ENCODE measurements at regions not wholly inside any gene's neighbourhood (a gene's known extent, or its start where the extent isn't known, plus 50 kb on each side); places are given as distances from the start of the nearest gene placed in this dataset.

DNA sequence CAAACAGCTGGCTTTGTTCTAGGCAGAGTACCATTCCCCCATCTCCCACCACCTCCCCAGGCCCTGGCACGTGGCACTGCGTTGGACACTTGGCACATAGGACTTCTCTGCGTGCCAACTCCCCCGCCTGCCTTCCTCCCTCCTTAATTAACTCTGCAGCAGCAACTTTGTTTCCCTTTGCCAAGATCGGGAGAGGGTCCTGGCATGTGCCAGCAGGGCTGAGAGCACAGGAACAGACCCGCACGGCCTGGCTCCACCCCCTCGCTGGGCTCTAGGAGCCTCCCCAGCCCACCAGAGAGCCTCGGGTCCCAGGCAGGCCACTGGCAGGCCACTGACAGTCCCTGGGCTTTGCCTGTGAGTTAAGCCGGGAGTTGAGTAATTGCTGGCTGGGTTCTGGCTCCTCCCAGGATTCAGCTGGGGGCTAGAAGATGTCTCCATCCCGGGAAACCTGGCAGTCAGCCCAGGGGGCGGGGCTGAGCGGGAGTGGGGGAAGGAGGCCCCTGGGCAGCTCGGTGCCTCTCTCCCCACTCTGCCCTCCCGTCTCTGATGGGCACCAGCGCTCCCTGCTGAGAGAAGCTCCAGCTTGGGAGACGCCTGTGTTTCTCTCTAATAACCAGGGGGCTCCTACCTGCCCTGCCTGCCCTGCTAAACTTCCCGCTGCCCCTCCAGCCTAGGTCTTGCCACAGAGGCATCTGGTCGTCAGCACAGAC, 224.0 kb upstream of the TNRC6C start:
- intact Hi-C loops (cut with micrococcal nuclease) = no loop called here
- no peak for DNase-seq (ENCODE audit: low spot score)
- Mint-ChIP-seq H3K27ac (no peak overlapping the region), H3K9me3 (peaks cover 22% of the 10 kb centered on the region), H3K4me3 (ENCODE audit: low read depth) (no peak overlapping the region), H3K36me3 (ENCODE audit: low read depth) (no peaks in the 10 kb centered on the region), H3K4me1 (ENCODE audit: low read depth) (no peaks in the 10 kb centered on the region), H3K27me3 (ENCODE audit: low read depth) (peaks cover 36% of the 10 kb centered on the region)

DNA sequence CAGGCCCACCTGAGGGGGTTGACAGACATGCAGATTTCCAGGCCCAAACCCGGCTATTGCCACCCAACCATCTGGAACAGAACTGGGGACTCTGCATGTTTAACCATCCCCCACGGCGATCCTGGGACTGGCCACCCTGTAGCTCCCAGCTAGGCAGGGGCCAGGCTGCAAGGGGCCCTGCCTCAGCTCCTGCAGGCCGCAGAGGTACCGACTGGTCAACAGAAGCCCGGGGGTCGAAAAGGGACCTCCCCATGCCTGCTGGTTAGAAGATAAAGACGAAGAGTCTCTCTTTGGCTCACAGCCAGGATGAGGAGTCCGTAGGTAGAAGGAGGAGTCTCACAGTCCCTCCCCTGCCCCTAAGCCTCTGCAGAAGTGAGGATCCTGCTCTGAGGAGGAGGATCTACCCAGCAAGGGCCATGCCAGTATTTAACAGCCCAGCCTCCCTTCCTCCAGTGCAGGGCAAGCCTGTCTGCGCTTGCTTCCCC, 223.4 kb upstream of the TNRC6C start:
- Mint-ChIP-seq H3K27ac (no peak overlapping the region), H3K9me3 (peaks cover 22% of the 10 kb centered on the region), H3K4me3 (ENCODE audit: low read depth) (no peak overlapping the region), H3K27me3 (ENCODE audit: low read depth) (peaks cover 30% of the 10 kb centered on the region), H3K4me1 (ENCODE audit: low read depth) (no peaks in the 10 kb centered on the region), H3K36me3 (ENCODE audit: low read depth) (no peaks in the 10 kb centered on the region)
- DNase-seq (ENCODE audit: low spot score) = no peak
- intact Hi-C loops (cut with micrococcal nuclease) = no loop called here

DNA sequence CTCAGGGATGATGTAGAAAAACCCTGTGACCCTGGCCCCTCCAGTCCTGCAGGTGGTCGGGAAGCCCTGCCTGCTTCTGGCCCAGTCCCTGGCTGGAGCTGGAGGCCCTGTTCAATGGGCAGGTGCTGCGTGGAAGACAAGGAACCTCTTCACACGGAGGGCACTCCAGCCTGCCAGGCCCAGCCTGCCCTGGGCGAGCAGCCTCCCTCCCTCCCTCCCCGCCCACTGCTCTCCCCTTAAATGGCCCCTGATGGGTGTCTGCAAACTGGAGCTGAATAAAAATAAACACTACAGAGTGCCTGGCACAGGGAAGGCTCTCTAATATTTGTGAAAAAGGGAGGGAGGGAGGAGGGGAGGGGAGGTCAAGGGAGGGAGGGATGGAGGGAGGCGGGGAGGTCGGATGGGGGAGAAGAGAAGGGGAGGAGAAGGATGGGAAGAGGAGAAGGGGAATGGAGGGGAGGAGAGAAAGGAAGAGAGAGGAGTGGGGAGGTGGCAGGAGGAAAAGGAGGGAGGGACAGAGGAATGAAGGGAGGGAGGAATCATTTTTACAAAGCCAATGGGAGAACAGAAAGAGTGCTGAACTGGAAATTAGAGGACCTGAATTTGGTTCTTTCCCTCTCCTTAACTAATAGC, 222.8 kb upstream of the TNRC6C start:
- H3K36me3 Mint-ChIP-seq (ENCODE audit: low read depth) = no peaks in the 10 kb centered on the region
- no peak overlapping the region for H3K4me3 Mint-ChIP-seq (ENCODE audit: low read depth)
- no peaks in the 10 kb centered on the region for H3K4me1 Mint-ChIP-seq (ENCODE audit: low read depth)
- DNase-seq (ENCODE audit: low spot score) = no peak
- intact Hi-C loops (cut with micrococcal nuclease) = no loop called here
- H3K9me3 Mint-ChIP-seq = peaks cover 18% of the 10 kb centered on the region
- no peak overlapping the region for H3K27ac Mint-ChIP-seq
- H3K27me3 Mint-ChIP-seq (ENCODE audit: low read depth) = peaks cover 27% of the 10 kb centered on the region

DNA sequence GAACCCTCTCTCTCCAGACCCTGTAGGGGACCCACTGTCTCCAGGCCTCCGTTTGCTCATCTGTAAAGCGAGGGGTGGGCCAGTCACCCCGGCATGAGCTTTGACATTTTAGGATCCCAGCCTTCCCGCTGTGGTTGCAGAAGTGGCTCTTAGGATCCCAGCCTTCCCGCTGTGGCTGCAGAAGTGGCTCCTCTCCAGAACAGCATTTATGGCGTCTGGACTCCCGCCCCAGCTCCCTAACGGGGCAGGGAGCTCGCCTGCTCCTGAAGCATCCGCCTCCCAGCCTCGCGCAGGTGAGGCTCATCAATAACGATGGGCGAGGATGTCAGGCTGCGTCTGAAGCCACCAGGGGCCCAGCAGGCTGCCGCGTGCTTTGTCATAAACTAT, 222.3 kb upstream of the TNRC6C start:
- Mint-ChIP-seq H3K4me1 (ENCODE audit: low read depth) (no peaks in the 10 kb centered on the region), H3K9me3 (peaks cover 18% of the 10 kb centered on the region), H3K27me3 (ENCODE audit: low read depth) (peaks cover 26% of the 10 kb centered on the region), H3K4me3 (ENCODE audit: low read depth) (no peak overlapping the region), H3K27ac (no peak overlapping the region), H3K36me3 (ENCODE audit: low read depth) (no peaks in the 10 kb centered on the region)
- DNase-seq (ENCODE audit: low spot score) = no peak
- intact Hi-C loops (cut with micrococcal nuclease) = no loop called here

DNA sequence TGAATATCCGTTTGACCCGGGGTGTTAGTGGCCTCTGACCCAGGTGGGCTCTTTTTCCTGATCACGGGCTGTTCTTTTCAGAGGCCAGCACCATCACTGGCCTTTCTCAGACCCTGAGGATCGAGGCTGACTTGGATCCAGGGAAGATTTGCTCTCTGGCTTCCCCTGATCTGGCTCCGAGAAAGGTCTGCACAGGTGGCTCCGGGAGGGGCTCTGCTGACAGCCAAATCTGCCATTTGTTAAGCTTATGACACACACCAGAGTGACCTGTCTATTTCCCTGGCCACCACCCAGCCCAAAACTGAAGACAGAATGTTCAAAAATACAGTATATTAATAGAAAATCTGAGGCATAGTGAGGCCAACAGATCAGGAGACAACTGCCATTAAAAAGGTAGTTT, 221.8 kb upstream of the TNRC6C start:
- intact Hi-C loops (cut with micrococcal nuclease) = no loop called here
- Mint-ChIP-seq H3K4me1 (ENCODE audit: low read depth) (no peaks in the 10 kb centered on the region), H3K27me3 (ENCODE audit: low read depth) (peaks cover 26% of the 10 kb centered on the region), H3K4me3 (ENCODE audit: low read depth) (no peak overlapping the region), H3K9me3 (peaks cover 18% of the 10 kb centered on the region), H3K36me3 (ENCODE audit: low read depth) (no peaks in the 10 kb centered on the region), H3K27ac (no peak overlapping the region)
- no peak for DNase-seq (ENCODE audit: low spot score)

DNA sequence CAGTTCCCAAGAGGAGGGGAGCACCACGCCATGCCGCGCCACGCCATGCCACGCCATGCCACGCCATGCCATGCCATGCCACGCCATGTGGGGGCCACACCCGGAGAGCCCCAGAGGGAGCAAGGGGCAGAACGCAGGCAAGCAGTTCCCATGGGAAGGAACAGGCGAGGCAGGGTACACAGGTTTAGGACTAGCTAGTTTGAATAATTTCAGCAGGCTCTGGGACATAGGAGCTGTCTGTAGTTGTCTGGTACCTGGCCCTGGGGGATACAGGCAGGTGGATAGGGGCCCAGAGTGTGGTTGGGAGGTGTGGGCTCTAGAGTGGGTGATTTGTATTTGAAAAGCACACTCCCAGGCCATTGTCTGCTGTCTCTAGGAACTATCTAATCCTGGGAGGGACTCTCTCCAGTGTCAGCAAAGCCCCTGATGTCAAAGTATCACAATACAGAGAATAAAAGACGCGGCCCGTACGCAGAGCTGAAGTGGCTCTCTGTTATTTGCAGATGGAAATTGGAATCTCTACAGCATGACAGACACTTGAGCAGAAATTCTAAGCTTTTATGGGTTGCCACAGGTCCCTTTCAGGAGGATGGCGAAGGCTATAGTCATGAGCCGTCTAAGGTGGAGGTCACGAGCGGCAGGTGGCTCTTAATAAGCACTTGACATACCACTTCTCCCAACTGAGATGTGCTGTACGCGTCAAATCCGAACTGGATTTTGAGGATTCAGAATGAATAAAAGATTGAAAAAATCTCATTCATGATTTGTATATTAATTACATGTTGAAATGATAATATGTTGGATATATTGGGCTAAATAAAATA, 220.8 kb upstream of the TNRC6C start:
- no peaks in the 10 kb centered on the region for H3K4me1 Mint-ChIP-seq (ENCODE audit: low read depth)
- no peak overlapping the region for H3K4me3 Mint-ChIP-seq (ENCODE audit: low read depth)
- H3K9me3 Mint-ChIP-seq = peaks cover 10% of the 10 kb centered on the region
- intact Hi-C loops (cut with micrococcal nuclease) = no loop called here
- H3K36me3 Mint-ChIP-seq (ENCODE audit: low read depth) = no peaks in the 10 kb centered on the region
- DNase-seq (ENCODE audit: low spot score) = no peak
- H3K27ac Mint-ChIP-seq = no peak overlapping the region
- peaks cover 22% of the 10 kb centered on the region for H3K27me3 Mint-ChIP-seq (ENCODE audit: low read depth)

DNA sequence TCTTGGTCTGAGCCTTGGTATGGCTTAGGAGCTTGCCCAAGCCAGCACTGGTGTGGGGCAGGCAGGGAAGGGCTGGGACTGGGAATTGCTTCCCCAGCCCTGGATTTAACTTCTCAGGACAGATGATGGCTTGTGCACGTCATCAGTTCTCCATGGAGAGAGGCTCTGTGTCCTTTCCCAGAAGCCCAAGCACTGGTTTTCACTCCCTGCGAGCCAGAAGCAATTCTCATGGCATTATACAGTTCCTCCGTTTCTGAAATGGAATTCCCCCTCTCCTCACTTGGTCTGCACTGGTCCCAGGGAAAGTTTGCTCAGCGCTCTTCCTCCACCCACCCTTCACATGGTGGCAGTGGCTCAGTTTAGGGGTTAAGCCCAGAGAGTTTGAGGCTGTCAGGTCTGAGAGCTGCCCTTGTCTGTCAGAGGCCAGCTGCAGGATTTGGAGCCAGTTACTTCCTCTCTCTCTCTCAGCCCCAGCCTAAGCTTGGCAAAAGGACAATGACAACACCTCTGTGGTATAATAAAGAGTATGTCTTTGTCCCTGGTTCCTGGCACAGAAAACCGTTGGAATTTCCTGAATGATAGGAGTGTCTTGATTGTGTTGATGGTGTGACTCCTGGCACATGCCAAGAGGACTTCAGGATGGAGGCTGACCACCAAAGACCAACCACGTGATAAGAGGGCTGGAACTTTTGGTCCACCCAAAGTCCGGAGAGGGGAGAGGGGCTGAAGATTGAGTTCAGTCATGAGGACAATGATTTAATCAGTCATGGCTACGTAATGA, 219.6 kb upstream of the TNRC6C start:
- peaks cover 10% of the 10 kb centered on the region for H3K27me3 Mint-ChIP-seq (ENCODE audit: low read depth)
- H3K9me3 Mint-ChIP-seq = no peaks in the 10 kb centered on the region
- intact Hi-C loops (cut with micrococcal nuclease) = no loop called here
- H3K4me1 Mint-ChIP-seq (ENCODE audit: low read depth) = no peaks in the 10 kb centered on the region
- H3K36me3 Mint-ChIP-seq (ENCODE audit: low read depth) = no peaks in the 10 kb centered on the region
- no peak overlapping the region for H3K27ac Mint-ChIP-seq
- no peak overlapping the region for H3K4me3 Mint-ChIP-seq (ENCODE audit: low read depth)
- no peak for DNase-seq (ENCODE audit: low spot score)

DNA sequence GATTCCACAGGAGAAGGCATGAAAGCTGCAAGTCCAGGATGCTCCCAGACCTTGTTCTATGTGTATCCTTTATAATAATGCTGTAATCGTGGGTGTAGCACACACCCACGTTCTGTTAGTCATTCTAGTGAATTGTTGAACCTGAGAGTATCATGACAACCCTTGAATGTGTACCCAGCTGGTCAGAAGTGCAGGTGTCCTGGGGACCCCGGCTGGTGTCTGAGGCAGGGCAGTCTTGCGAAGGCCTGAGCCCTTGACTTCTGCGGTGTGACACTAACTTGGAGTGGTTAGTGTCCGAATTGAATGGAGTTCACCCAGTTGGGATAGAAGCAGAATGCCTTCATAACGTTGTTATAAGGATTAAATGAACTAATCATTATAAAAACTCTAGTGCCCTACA, 218.0 kb upstream of the TNRC6C start:
- intact Hi-C loops (cut with micrococcal nuclease) = no loop called here
- H3K4me1 Mint-ChIP-seq (ENCODE audit: low read depth) = no peaks in the 10 kb centered on the region

DNA sequence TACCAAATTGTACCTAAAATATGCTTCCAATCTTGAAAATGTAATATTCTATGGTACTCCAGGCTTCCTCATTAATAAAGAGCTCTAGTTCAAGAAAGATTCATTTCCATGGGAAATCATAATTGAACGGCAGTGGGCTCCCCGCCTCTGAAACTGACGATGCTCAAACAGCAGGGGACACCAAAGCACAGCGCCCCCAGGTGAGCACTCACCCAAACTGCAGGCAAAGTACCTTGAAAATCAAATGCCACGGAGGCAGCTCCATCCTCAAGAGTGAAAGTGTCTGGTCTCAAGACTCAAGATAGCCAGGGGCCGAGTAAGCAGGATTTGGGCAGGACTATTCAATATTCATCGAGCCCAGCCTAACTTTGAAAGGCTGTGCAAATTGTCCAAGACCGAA, 217.4 kb upstream of the TNRC6C start:
- H3K4me1 Mint-ChIP-seq (ENCODE audit: low read depth) = no peaks in the 10 kb centered on the region
- H3K4me3 Mint-ChIP-seq (ENCODE audit: low read depth) = no peak overlapping the region
- H3K9me3 Mint-ChIP-seq = no peaks in the 10 kb centered on the region
- no peak for DNase-seq (ENCODE audit: low spot score)
- no peak overlapping the region for H3K27ac Mint-ChIP-seq
- H3K27me3 Mint-ChIP-seq (ENCODE audit: low read depth) = peaks cover 10% of the 10 kb centered on the region
- intact Hi-C loops (cut with micrococcal nuclease) = no loop called here
- no peaks in the 10 kb centered on the region for H3K36me3 Mint-ChIP-seq (ENCODE audit: low read depth)

More for the DNA sequence above, 218.0 kb upstream of the TNRC6C start:
- DNase-seq (ENCODE audit: low spot score) = no peak
- H3K27me3 Mint-ChIP-seq (ENCODE audit: low read depth) = peaks cover 10% of the 10 kb centered on the region
- no peak overlapping the region for H3K27ac Mint-ChIP-seq
- H3K9me3 Mint-ChIP-seq = no peaks in the 10 kb centered on the region
- no peaks in the 10 kb centered on the region for H3K36me3 Mint-ChIP-seq (ENCODE audit: low read depth)
- H3K4me3 Mint-ChIP-seq (ENCODE audit: low read depth) = no peak overlapping the region

DNA sequence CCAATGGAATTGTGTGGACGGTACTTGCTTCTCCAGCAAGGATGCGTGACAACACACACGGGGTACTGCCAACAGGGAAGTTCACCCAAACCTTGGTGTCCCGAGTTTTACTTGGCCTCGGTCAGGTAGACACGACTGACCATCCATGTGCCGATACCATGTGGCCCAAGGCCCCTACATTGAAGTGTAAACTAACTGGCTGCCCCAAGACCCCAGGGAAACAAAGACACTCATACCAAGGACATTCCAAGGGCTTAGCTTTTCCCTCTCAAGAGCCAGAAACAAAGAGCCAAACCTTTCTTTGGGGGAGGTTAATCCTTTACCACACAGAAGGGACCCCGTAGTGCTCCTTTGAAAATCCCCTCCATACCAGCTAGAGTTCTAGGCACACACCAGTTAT, 215.9 kb upstream of the TNRC6C start:
- no peak for DNase-seq (ENCODE audit: low spot score)
- Mint-ChIP-seq H3K4me1 (ENCODE audit: low read depth) (no peaks in the 10 kb centered on the region), H3K27me3 (ENCODE audit: low read depth) (peaks cover 10% of the 10 kb centered on the region), H3K4me3 (ENCODE audit: low read depth) (no peak overlapping the region), H3K9me3 (no peaks in the 10 kb centered on the region), H3K36me3 (ENCODE audit: low read depth) (no peaks in the 10 kb centered on the region), H3K27ac (no peak overlapping the region)
- intact Hi-C loops (cut with micrococcal nuclease) = no loop called here

DNA sequence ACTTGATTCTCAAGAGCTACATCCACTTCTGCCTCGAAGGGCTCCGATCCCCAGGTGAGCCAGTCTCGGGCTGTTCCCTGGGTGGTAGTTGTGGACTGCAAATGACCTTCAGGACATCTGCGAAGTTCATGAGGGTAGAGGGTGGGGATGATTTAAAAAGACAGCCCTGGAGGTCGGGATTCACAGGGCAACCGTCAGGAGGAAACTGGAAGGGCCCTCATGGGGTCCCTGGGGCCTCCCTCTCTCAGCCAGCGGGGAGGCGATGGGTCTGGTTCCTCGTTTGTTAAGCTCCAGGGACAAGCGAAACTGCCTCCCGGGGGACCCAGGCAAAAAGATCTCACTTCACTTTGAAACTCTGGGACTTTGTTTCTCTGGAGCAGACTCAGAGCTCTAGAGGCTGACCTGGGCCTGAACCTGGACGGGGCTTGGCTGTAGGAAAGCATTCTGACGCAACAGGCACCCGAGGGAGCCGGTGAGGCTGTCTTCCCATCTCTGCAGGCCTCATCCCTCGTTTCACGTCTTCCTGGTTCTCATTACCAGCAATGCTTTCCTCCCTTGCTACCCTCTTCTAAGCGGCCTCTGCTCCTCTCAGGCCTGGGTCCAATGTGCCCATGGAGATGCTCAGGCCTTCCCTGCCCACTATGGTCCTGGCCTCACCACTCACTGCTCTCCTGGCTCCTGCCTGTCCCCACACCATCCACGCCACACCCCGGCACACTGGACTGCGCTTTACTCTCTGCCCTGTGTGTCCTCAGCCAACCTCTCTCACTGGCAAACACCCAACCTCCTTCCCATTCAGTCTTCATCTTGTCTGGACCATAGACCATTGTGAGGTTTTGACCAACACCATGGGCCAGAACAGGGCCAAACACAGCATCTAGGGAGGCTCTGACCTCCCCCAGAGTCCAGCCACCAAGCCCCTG, 214.2 kb upstream of the TNRC6C start:
- H3K4me1 Mint-ChIP-seq (ENCODE audit: low read depth) = no peaks in the 10 kb centered on the region
- no peak for DNase-seq (ENCODE audit: low spot score)
- H3K27ac Mint-ChIP-seq = no peak overlapping the region
- peaks cover under 1% of the 10 kb centered on the region for H3K27me3 Mint-ChIP-seq (ENCODE audit: low read depth)
- intact Hi-C loops (cut with micrococcal nuclease) = no loop called here
- H3K36me3 Mint-ChIP-seq (ENCODE audit: low read depth) = no peaks in the 10 kb centered on the region
- no peak overlapping the region for H3K4me3 Mint-ChIP-seq (ENCODE audit: low read depth)
- H3K9me3 Mint-ChIP-seq = no peaks in the 10 kb centered on the region

DNA sequence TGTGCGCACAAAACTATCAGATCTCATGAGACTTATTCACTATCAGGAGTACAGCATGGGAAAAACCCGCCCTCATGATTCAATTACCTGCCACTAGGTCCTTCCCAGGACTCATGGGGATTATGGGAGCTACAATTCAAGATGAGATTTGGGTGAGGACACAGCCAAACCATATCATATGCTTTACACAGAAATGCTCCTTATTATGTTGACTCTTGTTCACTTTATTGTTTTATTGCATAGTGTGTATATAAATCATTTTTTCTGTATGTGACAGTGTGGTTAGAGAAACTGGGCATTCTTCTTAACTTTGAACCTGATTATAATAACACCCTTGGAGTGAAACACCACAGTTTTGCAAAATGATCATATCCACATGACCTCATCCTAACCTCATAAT, 212.8 kb upstream of the TNRC6C start:
- H3K4me3 Mint-ChIP-seq (ENCODE audit: low read depth) = no peak overlapping the region
- H3K27me3 Mint-ChIP-seq (ENCODE audit: low read depth) = no peaks in the 10 kb centered on the region
- H3K9me3 Mint-ChIP-seq = no peaks in the 10 kb centered on the region
- no peak overlapping the region for H3K27ac Mint-ChIP-seq
- no peaks in the 10 kb centered on the region for H3K36me3 Mint-ChIP-seq (ENCODE audit: low read depth)
- intact Hi-C loops (cut with micrococcal nuclease) = no loop called here
- no peak for DNase-seq (ENCODE audit: low spot score)
- no peaks in the 10 kb centered on the region for H3K4me1 Mint-ChIP-seq (ENCODE audit: low read depth)

Data from activated T-helper 2 cell treated with anti-CD3 and anti-CD28 coated beads, Interferon-gamma antibody, Interleukin-2, Interleukin-4, amounts not matched to agents 10 μg/mL and 5 μg/mL and 100 μg/mL, durations not matched to agents 14 hours and 24 hours and 36 hours (primary cell).